ENCODE measurements at regions not wholly inside any gene's neighbourhood (a gene's known extent, or its start where the extent isn't known, plus 50 kb on each side); places are given as distances from the start of the nearest gene placed in this dataset.
"Not testable (repeated sequence)": the region's sequence is repeated elsewhere in the genome, so short reads cannot be mapped to it uniquely, and the experiment has no call there.

DNA sequence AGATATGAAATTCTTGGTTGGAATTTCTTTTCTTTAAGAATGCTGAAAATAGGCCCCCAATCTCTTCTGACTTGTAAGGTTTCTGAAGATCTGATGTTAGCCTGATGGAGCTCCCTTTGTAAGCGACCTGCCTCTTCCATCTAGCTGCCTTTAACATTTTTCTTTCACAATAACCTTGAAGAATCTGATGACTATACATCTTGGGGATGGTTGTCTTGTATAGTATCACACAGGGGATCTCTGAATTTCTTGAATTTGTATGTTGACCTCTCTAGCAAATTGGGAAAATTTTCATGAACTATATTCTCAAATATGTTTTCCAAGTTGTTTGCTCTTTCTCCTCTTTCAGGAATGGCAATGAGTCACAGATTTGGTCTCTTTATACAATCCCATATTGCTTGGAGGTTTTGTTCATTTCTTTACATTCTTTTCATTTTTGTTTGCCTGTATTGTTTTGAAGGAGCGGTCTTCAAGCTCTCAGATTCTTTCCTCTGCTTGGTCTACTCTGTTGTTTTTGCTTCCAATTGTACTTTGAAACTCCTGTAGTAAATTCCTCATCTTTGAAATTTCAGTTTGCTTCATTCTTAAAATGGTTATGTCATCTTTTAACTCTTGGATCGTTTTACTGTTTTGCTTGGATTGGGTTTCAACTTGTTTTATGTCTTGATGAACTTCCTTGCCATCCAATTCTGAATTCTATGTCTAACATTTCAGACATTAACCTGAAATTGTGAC is 245.2 kb upstream of the TARS1 start:
- no peak for FAIRE-seq
- TF ChIP-seq POLR2A (IDR thresholded peaks at IDR 0.05; ENCODE audit: low read depth, low read length), result no peak
- no peak for TF ChIP-seq POLR2AphosphoS5 (IDR thresholded peaks at IDR 0.05; ENCODE audit: low read depth, low read length)
- TF ChIP-seq TAF1 (IDR thresholded peaks at IDR 0.05; ENCODE audit: borderline replicate concordance, low read depth, low read length), result no peak
- DNase-seq (ENCODE audit: insufficient read length), result no peak

- TF ChIP-seq POLR2AphosphoS5 (IDR thresholded peaks at IDR 0.05; ENCODE audit: low read depth, low read length), result no peak
- DNase-seq (ENCODE audit: insufficient read length) (no peak), FAIRE-seq (no peak)
These were observed 241.9 kb upstream of the TARS1 start for GRCh38 chr5:33198836-33199235.

GRCh38 chr5:33203931-33204330 is 236.8 kb upstream of the TARS1 start:
- no peak for DNase-seq (ENCODE audit: insufficient read length)
- no peak for FAIRE-seq
- TF ChIP-seq TAF1 (IDR thresholded peaks at IDR 0.05; ENCODE audit: borderline replicate concordance, low read depth, low read length) (no peak), POLR2AphosphoS5 (IDR thresholded peaks at IDR 0.05; ENCODE audit: low read depth, low read length) (no peak), POLR2A (IDR thresholded peaks at IDR 0.05; ENCODE audit: low read depth, low read length) (no peak)

DNA sequence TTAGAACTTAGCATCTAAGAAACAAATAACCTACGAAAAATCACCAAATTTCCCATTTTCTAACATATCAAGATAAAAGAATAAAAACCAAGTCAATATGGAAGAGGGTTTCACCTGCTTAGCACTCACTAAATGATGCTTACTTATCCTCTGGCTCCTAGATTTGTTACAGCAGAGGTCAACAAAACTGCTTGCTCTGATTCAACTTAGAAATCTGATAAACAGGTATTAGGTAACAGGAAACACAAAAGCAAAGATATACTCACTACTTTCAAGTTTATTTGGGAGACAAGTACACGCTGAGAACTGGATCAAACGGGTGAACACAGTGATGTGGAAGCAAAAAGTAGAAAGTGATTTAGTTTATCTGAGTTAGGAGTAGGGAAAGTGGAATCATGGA is 235.7 kb upstream of the TARS1 start:
- FAIRE-seq, result no peak
- DNase-seq (ENCODE audit: insufficient read length), result no peak
- TF ChIP-seq POLR2AphosphoS5 (IDR thresholded peaks at IDR 0.05; ENCODE audit: low read depth, low read length) (no peak), TAF1 (IDR thresholded peaks at IDR 0.05; ENCODE audit: borderline replicate concordance, low read depth, low read length) (no peak), POLR2A (IDR thresholded peaks at IDR 0.05; ENCODE audit: low read depth, low read length) (no peak)

DNA sequence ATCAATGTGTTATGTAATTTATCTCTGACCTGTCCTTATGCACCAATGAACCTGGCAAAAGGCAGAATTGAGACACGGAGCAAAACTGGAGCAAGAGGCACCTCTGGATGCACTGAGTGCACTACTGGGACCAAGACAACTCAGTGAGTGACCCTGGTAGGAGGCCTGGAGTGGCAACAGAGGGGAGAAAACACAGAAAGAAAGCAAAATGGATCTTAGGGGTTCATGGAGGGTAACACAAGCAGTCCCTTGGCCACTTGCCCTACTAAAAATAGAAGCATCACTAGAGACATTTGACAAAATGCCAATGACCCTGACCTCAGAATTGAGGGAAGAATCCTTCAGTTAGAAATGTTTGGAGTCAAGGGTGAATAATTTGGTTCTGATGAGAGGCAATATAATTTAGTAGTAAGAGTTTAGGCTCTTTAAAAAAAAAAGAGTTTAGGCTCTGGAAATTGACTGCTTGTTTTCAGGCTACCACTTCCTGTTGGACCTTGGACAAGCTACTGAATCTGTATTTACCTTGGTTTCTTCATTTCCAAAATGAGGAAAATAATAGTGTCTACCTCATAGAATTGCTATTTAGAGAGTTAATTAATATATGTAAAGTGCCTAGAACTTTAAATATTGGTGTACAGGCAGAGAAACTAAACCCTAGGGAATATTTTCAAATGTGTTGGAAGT is 234.9 kb upstream of the TARS1 start:
- TF ChIP-seq POLR2AphosphoS5 (IDR thresholded peaks at IDR 0.05; ENCODE audit: low read depth, low read length), result no peak
- no peak for TF ChIP-seq POLR2A (IDR thresholded peaks at IDR 0.05; ENCODE audit: low read depth, low read length)
- TF ChIP-seq TAF1 (IDR thresholded peaks at IDR 0.05; ENCODE audit: borderline replicate concordance, low read depth, low read length), result no peak
- FAIRE-seq (no peak), DNase-seq (ENCODE audit: insufficient read length) (no peak)

DNA sequence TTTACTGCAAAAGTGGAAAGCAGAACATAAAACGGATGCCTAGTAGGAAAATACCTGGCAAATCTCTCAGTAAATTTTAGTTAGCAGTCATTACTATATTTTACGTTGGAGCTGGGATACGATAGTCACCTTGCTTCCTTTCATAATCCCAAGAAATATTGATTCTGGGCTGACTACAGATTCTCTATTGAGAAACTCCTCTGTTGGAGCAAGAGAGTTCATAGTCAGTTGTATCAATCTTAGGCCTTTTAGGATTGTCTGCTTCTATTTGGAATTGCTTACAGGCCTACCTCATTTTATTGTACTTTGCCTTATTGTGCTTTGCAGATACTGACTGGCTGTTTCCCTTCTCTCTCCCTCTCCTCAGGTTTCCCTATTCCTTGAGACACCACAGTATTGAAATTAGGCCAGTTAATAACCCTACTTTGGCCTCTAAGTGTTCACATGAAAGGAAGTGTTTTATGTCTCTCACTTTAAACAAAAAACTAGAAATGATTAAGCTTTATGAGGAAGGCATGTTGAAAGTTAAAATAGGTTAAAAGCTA is 233.7 kb upstream of the TARS1 start:
- FAIRE-seq (no peak), DNase-seq (ENCODE audit: insufficient read length) (no peak)
- TF ChIP-seq POLR2A (IDR thresholded peaks at IDR 0.05; ENCODE audit: low read depth, low read length) (no peak), POLR2AphosphoS5 (IDR thresholded peaks at IDR 0.05; ENCODE audit: low read depth, low read length) (no peak), TAF1 (IDR thresholded peaks at IDR 0.05; ENCODE audit: borderline replicate concordance, low read depth, low read length) (no peak)

- no peak for FAIRE-seq
- TF ChIP-seq POLR2AphosphoS5 (IDR thresholded peaks at IDR 0.05; ENCODE audit: low read depth, low read length) (no peak), TAF1 (IDR thresholded peaks at IDR 0.05; ENCODE audit: borderline replicate concordance, low read depth, low read length) (no peak), POLR2A (IDR thresholded peaks at IDR 0.05; ENCODE audit: low read depth, low read length) (no peak)
- DNase-seq (ENCODE audit: insufficient read length), result no peak
These were observed 231.5 kb upstream of the TARS1 start for GRCh38 chr5:33209252-33209651.

DNA sequence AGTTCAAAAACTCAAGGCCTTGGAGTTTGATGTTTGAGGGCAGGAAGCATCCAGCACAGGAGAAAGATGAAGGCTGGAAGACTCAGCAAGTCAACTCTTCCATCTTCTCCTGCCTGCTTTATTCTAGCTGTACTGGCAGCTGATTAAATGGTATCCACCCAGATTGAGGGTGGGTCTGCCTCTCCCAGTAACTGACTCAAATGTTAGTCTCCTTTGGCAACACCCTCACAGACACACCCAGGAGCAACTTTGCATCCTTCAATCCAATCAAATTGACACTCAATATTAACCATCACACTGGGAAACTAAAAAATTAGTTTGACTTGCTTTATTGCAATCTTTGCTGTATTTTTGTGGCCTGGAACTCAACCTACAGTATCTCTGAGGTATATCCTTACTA is 230.5 kb upstream of the TARS1 start:
- not testable (repeated sequence) for DNase-seq (ENCODE audit: insufficient read length); FAIRE-seq

DNA sequence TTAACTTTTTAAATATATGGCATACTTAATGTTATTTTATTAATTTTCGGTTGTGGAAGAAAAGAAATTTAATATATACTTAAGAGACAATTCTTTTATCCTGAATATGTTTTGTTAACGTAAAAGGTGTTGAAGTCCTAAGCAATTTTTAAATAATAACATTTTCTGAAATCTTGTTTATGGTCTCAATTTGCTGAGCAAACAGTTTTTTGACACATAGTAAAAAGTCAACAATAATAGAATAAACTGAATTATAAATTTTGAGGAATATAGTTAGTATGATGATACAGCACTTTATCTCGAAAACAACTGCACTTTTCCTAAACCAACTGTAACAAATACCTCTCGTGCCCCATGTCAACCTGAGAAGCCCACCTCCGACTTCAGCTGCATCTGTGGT is 229.8 kb upstream of the TARS1 start:
- no peak for DNase-seq (ENCODE audit: insufficient read length)
- no peak for FAIRE-seq
- TF ChIP-seq POLR2AphosphoS5 (IDR thresholded peaks at IDR 0.05; ENCODE audit: low read depth, low read length), result no peak
- no peak for TF ChIP-seq POLR2A (IDR thresholded peaks at IDR 0.05; ENCODE audit: low read depth, low read length)
- no peak for TF ChIP-seq TAF1 (IDR thresholded peaks at IDR 0.05; ENCODE audit: borderline replicate concordance, low read depth, low read length)

DNA sequence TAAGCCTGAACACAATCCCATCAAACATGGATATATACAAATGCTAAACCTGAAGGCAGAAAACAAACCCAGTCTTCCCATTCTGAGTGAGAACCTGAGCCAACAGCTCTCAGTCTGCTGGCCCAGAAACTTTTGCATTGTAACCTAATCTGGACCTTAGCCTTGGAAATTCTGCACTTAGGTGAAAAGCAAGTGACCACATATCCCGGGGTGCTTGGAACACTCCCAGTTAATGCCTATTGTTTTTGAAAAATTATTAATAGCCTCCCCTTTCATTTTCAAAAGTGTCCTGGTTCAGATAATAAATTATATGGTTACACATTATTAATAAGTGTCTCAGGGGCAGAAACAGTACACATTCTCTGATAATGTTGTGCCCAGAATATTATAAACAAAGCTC is 228.3 kb upstream of the TARS1 start:
- FAIRE-seq, result no peak

DNA sequence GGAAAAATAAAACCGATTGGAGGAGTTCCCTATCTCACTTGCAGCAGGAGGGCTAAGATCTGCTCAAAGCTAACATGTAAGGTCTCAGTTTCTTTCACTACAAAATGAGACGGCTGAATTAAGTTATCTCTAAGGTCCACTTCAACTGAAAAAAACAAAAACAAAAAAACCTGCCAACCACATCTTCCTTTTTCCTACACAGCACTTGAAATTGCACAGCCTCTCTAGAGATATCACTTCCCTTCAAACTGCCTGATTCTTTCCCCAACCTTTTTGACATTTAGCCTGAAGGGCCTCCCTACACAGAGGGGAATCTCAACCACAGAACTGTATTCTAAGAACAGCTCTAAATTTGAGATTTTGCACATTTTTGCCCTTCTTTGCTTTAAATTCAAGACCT is 227.9 kb upstream of the TARS1 start:
- TF ChIP-seq POLR2A (IDR thresholded peaks at IDR 0.05; ENCODE audit: low read depth, low read length), result no peak
- TF ChIP-seq POLR2AphosphoS5 (IDR thresholded peaks at IDR 0.05; ENCODE audit: low read depth, low read length), result no peak
- TF ChIP-seq TAF1 (IDR thresholded peaks at IDR 0.05; ENCODE audit: borderline replicate concordance, low read depth, low read length), result no peak
- DNase-seq (ENCODE audit: insufficient read length) (no peak), FAIRE-seq (no peak)

More for the DNA sequence above, 228.3 kb upstream of the TARS1 start:
- no peak for TF ChIP-seq POLR2AphosphoS5 (IDR thresholded peaks at IDR 0.05; ENCODE audit: low read depth, low read length)
- TF ChIP-seq POLR2A (IDR thresholded peaks at IDR 0.05; ENCODE audit: low read depth, low read length), result no peak
- no peak for TF ChIP-seq TAF1 (IDR thresholded peaks at IDR 0.05; ENCODE audit: borderline replicate concordance, low read depth, low read length)
- no peak for DNase-seq (ENCODE audit: insufficient read length)

DNA sequence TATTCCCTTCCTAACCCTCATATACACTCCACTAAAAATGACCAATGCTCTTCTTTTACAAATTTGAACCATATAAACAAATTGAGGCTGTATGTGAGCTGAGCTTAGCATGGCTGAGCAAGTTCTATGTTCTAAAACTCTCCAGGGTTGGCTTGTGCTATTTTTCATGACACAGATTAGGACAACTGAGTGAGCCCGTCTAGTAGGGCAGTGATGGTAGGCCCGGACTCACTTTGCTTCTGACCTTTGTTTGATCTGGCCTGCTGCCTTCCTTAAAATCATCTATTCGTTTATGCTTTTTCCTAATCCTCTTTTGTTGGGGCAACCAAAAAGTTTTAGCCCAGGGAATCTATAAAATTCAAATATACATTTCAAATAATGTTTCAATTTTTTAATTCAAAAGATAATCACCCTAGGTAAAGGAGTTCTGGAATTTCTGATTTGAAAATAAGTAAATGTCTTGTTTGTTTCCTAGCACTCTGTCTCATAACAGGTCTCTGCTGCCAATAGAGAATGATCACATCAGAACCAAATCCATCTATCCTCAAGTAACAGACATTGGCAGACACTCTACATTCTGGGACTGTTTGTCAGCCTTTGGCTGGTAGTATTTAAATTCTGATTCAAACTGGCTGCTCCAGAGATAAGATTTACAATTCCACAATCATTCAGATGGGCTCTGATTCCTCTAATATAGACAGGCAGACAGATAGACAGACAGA is 217.0 kb upstream of the TARS1 start:
- TF ChIP-seq TAF1 (IDR thresholded peaks at IDR 0.05; ENCODE audit: borderline replicate concordance, low read depth, low read length) (no peak), POLR2A (IDR thresholded peaks at IDR 0.05; ENCODE audit: low read depth, low read length) (no peak), POLR2AphosphoS5 (IDR thresholded peaks at IDR 0.05; ENCODE audit: low read depth, low read length) (no peak)
- DNase-seq (ENCODE audit: insufficient read length) (no peak), FAIRE-seq (no peak)
